HG02981 (cell line): ENCODE measurements at regions not wholly inside any gene's neighbourhood (a gene's known extent, or its start where the extent isn't known, plus 50 kb on each side); places are given as distances from the start of the nearest gene placed in this dataset.

ENCODE experiments used
- ATAC-seq: cut with Tn5 transposase; IDR thresholded peaks from one replicate; pipeline ENCODE4 v1.9.1; 2021; ENCODE audit warnings: mild to moderate bottlenecking, moderate library complexity; ENCODE audit not compliant: unreplicated experiment

DNA sequence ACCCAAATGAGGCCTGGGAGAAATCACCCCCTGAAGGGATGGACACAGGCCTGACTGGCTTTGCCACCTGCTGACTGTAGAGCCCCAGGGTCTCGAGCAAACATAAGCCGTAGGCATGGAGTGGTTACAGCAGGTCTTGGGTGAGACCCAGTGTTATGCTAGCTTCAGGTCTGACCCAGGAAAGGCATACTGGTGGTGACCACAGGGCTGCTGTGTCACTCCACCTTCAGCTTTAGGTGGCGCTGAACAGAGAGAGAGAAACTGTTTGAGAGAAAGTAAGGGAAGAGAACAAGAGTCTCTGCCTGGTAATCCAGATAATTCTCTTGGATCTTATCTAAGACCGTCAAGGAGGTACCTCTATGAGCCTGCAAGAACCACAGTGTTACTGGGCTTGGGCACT lies 1544.2 kb upstream of the TMEFF2 start:
- ATAC-seq: no peak

DNA sequence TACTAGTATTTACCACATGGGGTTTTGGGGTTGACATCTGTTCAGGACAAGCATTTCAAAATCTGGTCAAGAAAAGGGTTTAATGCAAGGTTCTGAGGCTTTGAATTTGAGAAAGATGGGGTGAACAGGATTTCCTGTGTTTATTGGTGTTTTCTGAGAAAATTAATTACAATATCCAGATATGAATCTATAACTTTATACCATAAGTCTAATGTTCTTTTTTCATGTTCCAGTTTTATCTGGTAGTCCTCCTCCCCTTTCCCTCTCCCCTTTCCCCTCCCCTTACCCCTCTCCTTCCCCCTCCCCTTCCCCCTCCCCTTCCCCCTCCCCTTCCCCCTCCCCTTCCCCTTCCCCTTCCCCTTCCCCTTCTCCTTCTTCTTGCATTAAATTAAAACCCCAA lies 1518.2 kb upstream of the TMEFF2 start:
- no peak for ATAC-seq

DNA sequence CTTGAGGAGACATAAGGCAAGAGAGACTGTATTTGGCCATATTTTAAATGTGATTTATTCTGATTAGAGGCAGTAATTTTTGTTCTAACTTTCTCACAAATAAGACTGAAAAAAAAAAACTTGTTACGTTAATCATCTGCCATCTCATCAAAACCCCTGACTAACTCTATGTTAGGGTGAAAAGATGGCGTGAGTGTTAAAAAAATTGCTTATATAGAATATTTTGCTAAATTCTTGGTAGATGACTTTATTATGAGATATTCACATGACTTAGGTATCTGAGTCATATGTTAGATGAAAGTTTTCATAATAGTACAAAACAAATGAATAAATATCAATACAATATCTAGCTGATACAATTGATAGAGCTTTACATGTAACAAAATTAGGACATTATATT lies 1508.7 kb upstream of the TMEFF2 start:
- no peak for ATAC-seq

DNA sequence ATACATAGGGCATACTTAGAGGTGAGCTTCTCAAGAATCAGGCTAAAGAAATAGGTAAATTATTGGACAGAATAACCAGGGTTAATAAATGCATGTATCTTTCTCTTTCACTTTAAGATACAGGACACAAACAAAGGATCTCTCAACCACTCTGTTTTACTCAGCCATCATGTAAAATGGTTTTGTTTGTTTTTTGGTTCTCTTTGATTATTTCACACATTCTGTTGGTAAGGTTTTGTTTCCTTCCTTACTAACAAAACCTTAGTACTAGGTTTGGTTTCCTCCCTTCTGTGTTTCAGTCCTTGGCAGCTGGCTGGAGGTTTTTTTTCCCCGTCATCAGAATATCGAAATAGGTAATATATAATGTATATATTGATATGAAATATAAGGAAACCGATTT lies 1506.8 kb upstream of the TMEFF2 start:
- no peak for ATAC-seq

DNA sequence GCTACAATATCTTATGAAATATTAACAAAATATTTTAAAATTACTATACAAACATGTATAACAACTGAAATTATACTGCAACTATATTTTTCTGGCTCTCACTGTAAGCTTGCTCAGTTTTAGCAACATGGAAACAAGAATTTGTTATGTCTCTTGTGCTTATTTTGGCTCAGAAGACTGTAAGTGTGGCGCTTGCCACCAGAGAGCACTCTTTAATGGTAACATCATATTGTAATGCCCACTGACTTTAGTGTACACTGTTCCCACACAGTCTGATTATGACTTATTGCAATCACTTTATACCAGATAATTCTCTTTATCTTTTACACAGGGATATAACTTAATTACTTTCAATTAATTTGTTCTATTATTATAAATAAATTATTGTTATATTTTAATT lies 1500.6 kb upstream of the TMEFF2 start:
- no peak for ATAC-seq

DNA sequence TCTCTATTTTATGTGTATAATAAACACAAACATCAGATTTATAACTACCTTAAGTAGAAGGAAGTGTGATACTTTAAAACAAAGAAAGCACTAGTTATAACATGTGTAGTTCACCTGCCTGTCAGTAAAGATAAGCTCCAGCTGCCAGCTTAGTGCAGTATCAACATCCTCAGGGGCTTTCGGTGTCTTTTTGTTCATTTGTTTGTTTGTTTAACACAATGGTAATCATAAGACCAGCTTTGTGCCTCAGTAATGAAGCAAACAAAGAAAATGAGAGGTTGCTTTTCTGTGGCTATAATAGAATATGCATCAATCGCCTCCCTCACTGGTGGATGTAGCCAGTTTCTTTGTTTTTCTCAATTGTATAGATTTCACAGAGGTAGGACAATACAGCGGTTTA lies 1499.0 kb upstream of the TMEFF2 start:
- no peak for ATAC-seq

DNA sequence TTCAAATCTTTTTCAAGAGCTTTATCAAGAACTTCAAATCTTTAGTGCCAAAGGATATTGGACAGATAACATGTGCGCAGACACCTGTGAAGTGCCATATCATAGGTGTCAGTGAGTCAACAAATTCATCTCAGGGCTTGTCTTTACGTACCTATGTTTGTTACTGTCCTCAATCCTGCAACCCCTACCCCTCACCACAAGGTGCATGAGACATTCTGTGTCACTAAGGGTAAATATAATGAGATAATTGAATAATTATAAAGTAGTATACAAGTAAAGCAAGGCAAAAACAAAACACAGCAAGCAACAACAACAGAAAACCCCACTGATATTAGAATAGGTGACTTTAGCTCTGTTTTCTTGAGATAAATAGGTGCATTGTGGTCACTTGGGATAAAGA lies 1495.8 kb upstream of the TMEFF2 start:
- ATAC-seq: no peak

DNA sequence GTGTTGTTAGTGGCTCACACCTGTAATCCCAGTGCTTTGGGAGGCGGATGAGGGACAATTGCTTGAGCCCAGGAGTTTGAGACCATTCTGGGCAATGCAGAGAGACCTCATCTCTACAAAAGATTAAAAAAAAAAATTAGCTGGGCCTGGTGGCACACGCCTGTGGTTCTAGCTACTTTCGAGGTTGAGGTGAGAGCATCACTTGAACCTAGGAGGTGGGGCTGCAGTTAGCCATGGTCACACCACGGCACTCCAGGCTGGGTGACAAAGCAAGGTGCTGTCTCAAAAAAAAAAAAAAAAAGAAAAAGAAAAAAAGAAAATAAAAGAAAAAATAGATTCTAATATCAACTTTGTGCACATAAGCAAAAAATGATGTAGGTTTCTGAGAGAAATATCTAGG lies 1492.5 kb upstream of the TMEFF2 start:
- ATAC-seq: no peak

DNA sequence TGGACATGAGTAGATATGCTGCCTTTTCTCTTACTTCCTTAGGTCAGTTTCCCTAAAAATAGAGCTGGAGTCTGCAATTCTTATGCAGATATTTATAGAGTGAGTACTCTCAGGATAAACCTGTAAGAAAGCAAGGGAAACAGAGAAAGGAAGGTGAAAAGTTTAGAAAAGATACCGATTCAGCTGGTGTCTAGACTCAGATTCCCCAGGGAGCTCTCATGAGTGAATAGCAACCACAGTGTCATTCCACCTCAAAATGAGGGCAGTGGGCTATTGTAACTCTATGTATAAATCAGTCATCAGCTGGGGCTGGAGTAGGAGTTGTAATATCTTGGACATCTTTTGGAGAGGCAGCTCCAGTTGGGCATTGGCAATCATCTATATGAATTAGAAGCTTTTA lies 1485.1 kb upstream of the TMEFF2 start:
- no peak for ATAC-seq

DNA sequence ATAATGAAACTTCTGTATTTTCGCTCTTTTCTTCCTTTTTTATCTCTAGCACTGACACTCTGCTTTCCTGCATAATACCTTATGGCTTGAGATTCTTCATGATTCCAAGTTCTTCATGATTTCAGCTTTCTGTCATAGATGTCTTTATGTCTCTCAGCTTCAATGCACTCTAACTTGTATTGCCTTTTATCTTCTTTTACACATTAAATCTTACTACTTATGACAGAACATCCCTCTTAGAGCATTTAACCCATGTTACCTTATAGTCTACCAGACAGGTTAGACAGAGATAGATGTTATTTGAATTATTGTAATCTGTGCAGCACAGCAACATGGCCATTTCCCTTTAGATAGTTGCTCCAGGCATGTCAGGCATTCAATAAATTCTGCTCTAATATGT lies 1475.7 kb upstream of the TMEFF2 start:
- ATAC-seq: no peak

DNA sequence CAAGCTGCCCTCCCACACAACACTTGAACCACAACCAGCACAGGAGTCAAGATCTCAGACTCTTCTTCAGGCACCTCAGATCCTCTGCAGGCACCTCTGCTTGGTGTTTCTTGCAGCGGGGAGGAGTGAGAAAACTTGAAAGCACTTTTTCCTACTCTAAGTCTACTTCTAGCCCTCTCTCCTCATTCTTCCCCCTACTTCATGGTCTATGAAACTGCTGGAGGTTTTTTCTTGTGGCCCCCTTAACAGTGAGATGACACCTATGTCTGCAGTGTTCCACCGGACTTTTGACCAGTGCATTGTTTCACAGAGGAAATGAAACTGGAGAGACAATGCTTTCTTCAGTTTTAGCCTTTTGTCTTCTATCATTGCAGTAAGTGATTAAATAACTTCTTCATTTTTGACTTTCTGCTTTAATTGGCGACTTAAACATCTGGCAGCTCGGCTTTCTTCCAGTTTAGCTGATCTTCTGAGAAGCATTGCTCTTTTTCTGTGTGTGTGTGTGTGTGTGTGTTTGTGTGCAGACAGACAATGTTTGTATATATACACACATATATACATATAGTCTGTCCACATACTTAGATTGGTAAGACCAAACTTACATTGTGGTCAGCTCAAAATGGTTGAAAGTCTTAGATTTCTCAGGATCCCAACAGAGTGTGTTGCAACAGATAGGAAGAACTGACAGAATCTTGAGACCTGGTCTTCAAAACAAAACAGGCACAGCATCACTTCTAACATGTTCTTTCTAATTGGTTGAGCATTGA lies 1474.0 kb upstream of the TMEFF2 start:
- peak; percentile 52 for ATAC-seq

DNA sequence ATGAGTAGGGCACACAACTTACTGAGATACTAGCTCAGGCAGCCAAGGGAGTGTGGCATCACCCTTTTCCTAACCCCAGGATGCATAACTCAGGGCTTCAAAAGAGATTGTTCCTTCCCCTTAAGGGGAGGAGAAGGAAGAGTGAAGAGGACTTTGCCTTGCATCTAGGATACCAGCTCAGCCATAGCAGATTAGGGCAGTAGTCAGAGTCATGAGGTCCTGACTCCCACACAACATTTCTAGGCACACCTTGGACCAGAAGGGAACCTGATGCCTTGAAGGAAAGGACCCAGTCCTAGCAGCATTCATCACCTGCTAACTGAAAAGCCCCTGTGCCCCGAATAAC lies 1433.2 kb upstream of the TMEFF2 start:
- no peak for ATAC-seq

DNA sequence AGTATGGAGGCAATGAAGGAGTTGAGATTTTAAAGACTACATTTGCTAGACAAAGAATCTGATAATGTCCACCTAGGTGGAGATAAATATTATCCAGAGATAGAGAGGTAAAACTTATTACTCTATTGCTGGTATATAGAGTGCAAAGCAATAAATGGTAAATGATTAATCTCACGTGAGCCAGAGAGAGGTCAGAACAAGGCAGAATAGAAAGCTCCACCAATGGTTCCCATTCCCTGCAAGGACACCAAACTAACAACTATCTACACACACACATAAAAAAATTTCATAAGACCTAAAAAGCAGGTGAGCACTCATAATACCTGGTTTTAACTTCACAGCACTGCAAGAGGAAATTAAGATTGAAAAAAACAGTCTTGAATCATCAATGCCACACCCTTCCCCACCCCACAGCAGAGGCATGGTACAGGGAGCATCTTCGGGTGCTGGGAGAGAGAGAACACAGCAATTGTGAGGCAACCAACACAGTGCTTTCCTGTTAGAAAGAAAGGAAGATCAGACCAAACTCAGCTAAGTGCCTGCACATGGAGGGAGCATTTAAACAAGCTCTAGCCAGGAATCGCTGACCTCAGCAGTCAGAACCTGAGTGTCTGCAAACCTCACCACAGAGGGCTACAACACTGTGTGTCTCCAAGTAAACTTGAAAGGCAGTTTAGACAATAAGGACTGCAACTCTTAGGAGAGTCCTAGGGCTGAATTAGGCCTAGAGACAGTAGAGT lies 1432.6 kb upstream of the TMEFF2 start:
- no peak for ATAC-seq

DNA sequence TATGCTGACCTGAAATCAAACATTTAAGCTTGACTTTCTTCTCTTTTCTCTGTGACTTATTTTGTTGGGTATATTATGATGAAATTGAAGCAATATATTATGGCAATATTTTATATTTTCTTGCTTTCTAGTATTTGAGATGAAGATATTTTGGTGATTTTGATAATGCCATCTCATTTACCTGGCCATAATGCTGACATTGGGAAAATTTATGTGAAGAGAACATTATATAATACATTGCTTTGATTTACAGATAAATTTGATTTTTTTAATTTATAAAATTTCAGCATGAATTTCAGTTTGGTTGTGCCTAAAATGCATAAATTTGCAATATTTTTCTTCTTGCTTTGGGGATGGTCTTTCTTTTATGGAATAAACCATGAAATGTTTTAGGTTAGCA lies 1413.7 kb upstream of the TMEFF2 start:
- ATAC-seq: no peak

DNA sequence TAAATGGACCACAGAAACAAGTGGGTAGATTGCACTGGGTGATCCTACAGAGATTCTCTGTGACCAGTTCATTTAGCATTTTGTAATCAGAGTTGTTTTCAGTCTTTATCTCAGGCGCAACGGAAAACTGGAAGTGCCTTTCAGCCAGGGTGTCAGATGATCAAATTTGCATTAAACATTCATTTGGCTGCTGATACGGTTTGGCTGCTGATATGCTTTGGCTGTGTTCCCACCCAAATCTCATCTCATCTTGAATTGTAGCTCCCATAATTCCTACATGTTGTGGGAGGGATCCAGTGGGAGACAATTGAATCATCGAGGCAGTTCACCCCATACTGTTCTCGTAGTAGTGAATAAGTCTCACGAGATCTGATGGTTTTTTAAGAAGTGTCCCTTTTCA lies 1396.1 kb upstream of the TMEFF2 start:
- no peak for ATAC-seq

DNA sequence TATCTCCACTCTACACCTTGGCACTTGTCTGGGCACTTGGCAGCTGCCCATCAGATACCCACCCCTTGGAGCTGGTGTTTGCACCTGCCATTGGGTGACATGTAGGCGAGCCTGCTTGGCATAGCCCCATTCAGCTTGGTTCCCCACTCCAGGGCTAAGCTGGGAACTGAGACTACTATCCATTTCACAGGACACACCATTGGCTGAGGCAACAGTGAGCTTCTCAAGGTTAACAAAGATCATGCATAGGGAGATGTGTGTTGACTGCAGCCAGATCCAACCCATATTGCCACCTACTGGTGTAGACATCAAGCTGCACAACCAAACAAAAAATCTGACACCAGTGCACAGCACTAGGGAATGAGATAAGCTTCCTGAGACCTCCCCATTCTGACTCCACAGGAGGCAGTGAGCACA lies 1389.8 kb upstream of the TMEFF2 start:
- ATAC-seq: peak; percentile 90

DNA sequence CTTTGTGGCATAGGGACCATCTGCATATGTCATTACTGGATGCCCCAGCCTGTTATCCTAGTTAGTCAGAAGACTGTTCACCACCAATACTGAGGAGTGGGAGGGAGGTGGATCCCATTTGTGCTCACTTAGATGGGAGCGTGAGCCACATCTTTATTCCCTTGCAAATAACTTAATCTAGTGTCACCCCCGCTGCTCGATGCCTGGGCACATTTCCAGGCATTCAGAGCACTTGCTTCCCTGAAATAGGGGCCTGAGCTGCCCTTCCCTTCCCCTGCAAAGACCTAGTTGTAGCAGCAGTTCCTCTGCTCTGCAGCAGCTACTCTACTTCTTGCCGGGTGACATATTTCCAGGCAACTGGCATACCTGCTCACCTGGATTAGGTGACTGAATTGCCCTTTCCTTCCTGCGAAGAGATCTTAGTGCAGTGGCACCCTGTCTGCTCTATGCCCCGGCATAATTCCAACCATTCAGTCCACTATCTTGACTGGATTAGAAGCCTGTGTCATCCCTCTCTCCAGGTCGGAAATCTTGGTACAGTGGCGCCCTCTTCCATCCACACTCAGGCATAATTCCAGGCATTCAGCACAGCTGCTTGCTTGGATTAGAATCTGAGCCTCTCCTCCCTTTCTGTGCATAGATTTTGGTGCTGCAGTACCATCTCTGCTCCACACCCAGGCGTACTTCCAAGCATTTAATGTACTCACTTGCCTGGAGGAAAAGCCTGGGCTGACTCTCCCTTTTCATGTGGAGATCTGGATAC lies 1389.1 kb upstream of the TMEFF2 start:
- ATAC-seq: no peak

DNA sequence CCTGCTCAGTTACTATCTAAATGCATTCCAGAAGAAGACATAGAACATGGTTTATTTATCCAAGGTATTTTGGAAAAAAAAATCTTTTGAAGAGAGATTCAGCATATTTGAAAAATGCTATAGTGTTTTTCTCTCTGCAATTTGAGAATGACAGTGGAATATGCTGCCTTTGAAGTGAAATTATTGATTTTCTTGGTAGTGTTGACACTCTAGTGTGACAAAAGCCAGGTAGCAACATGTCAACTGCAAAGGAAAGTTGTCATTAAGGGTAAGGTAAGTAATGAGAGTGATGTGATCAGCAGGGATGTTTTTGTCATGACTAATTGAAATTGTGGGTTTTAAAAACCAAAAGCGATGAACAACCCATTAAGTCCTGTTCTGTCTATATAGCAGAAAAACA lies 1387.1 kb upstream of the TMEFF2 start:
- ATAC-seq: no peak

DNA sequence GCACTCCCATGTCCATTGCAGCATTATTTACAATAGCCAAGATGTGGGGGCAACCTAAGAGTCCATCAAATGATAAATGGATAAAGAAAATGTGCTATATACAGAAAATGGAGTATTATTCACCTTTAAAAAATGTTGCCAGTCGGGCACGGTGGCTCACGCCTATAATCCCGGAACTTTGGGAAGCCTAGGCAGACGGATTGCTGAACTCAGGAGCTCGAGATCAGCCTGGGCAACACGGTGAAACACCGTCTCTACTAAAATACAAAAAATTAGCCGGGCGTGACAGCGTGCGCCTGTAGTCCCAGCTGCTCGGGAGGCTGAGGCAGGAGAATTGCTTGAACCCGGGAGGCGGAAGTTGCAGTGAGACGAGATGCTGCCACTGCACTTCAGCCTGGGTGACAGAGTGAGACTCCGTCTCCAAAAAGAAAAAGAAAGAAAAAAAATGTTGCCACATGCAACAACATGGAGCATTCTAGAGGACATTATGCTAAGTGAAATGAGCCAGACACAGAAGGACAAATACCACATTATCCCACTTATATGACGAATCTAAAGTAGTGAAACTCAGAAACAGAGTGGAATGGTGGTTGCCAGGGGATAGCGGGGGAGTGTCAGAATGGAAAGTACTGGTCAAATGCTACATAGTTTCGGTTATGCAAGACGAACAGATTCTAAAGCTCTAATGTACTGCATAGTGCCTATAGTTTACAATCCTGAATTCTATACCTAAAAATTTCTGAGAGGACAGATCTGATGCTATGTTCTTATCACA lies 1385.6 kb upstream of the TMEFF2 start:
- no peak for ATAC-seq

DNA sequence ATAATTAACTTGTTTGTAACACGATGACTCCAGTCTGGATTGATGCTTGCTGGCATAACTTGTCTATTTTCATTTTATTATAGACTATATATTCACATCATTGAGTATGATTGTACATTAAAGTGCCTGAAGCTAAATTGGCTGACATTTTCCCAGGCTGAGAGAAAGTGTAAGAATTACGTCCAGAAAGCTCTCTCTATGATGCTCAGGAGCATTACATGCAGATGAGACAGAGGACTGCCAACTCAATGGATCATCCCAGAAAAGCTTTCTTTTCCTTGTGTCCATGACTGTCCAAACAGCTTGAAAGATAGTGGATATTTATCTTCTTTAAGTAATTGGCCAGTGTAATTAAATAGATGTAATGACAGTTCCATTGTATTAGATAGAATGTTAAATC lies 1372.2 kb upstream of the TMEFF2 start:
- ATAC-seq: no peak

DNA sequence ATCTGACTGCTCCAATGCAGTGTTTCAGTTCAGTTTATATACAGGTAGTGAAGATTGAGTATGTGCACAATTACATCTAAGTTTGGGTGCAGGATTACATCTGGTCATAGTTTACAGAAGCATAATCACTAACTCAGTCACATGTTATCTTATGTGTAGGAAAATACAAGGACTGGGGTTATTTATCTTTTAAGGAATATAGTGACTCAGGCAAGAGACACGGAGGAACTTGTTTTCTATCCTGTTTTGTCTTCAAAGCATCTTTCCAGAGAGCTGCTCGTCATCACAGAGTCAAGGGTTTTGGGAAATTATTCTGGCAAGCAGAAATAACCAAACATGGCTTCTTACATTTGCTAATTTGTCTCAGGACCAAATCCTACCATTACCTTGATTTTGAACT lies 1371.5 kb upstream of the TMEFF2 start:
- ATAC-seq: no peak
